CD4-positive, alpha-beta T cell (primary cell): ENCODE measurements at regions not wholly inside any gene's neighbourhood (a gene's known extent, or its start where the extent isn't known, plus 50 kb on each side); places are given as distances from the start of the nearest gene placed in this dataset.

Source experiments
- ATAC-seq: fragments of 200-7000 bp; cut with Tn5 transposase; one replicate; pipeline ENCODE4 v1.10.0; 2022; ENCODE audit warnings: mild to moderate bottlenecking; ENCODE audit not compliant: poor library complexity
- CTCF ChIA-PET: fragments of 350-600 bp; sonication (Branson Sonifier 250); formaldehyde crosslinking; loops from one replicate; lab custom pipeline; 2021; ENCODE audit warnings: antibody characterized with exemption, inconsistent platforms; lab: Charles Lee
- POLR2A ChIA-PET: fragments of 350-600 bp; sonication (Branson Sonifier 250); formaldehyde crosslinking; loops from one replicate; lab custom pipeline; 2021; ENCODE audit warnings: antibody characterized with exemption, inconsistent platforms; lab: Charles Lee
- DNase-seq, 14 experiments: peaks; one replicate each; pipeline ENCODE4 v3.0.0-alpha.2; 2013 to 2020; ENCODE audit warnings: mixed read lengths in 2 of 14
- H3K27ac ChIP-seq, 2 donors: one replicate each; pipeline versions ENCODE4 v1.5.1 to v1.7.0; 2013; ENCODE audit warnings: low read length in 2 of 2, low read depth in 1 of 2, mild to moderate bottlenecking in 1 of 2
- H3K27me3 ChIP-seq, 2 experiments: 1 replicate in 1 of 2; 2 replicates in 1 of 2; pipeline versions ENCODE4 v1.6.1 to v1.7.0; 2013; ENCODE audit warnings: low read length in 2 of 2, control low read depth in 1 of 2, mild to moderate bottlenecking in 1 of 2, moderate library complexity in 1 of 2; ENCODE audit not compliant: insufficient read depth in 2 of 2, control insufficient read depth in 1 of 2
- H3K36me3 ChIP-seq: one replicate; pipeline ENCODE4 v1.6.1; 2013; ENCODE audit warnings: low read length, control low read depth; ENCODE audit not compliant: insufficient read depth
- H3K4me1 ChIP-seq: one replicate; pipeline ENCODE4 v1.6.1; 2013; ENCODE audit warnings: low read length, control low read depth; ENCODE audit not compliant: insufficient read depth
- H3K4me3 ChIP-seq: one replicate; pipeline ENCODE4 v1.5.1; 2013; ENCODE audit warnings: mild to moderate bottlenecking, low read length, moderate library complexity
- H3K9me3 ChIP-seq, 2 experiments: 1 replicate in 1 of 2; 2 replicates in 1 of 2; pipeline versions ENCODE4 v1.6.1 to v1.7.0; 2013; ENCODE audit warnings: low read length in 2 of 2, mild to moderate bottlenecking in 2 of 2, control low read depth in 1 of 2, moderate library complexity in 1 of 2; ENCODE audit not compliant: control insufficient read depth in 1 of 2, insufficient read depth in 1 of 2
- H3K27ac Mint-ChIP-seq: one replicate; pipeline ENCODE4 v1.8.0; 2020; ENCODE audit warnings: mixed read lengths
- H3K27me3 Mint-ChIP-seq: one replicate; pipeline ENCODE4 v1.8.0; 2021; ENCODE audit warnings: mixed read lengths
- H3K36me3 Mint-ChIP-seq: one replicate; pipeline ENCODE4 v1.8.0; 2021; ENCODE audit warnings: low read depth, mixed read lengths
- H3K4me1 Mint-ChIP-seq: one replicate; pipeline ENCODE4 v1.8.0; 2021; ENCODE audit warnings: low read depth, mixed read lengths
- H3K4me3 Mint-ChIP-seq: one replicate; pipeline ENCODE4 v1.8.0; 2020; ENCODE audit warnings: mild to moderate bottlenecking, mixed read lengths
- H3K9me3 Mint-ChIP-seq: one replicate; pipeline ENCODE4 v1.8.0; 2020; ENCODE audit warnings: mixed read lengths
- intact Hi-C, 2 experiments: fragments of 100-400 bp; cut with DNase I in 1 of 2; cut with micrococcal nuclease in 1 of 2; formaldehyde crosslinking; loops; one replicate each; pipeline versions ENCODE4 v1.15.1 to v1.9.0; 2023 to 2025; cut with DNase I, micrococcal nuclease
- TF ChIP-seq, protein P1 (sequence below): fragments of 200-600 bp; IDR thresholded peaks from one replicate; pipeline ENCODE4 v1.8.0; 2022; ENCODE audit warnings: antibody characterized with exemption, mild to moderate bottlenecking

DNA sequence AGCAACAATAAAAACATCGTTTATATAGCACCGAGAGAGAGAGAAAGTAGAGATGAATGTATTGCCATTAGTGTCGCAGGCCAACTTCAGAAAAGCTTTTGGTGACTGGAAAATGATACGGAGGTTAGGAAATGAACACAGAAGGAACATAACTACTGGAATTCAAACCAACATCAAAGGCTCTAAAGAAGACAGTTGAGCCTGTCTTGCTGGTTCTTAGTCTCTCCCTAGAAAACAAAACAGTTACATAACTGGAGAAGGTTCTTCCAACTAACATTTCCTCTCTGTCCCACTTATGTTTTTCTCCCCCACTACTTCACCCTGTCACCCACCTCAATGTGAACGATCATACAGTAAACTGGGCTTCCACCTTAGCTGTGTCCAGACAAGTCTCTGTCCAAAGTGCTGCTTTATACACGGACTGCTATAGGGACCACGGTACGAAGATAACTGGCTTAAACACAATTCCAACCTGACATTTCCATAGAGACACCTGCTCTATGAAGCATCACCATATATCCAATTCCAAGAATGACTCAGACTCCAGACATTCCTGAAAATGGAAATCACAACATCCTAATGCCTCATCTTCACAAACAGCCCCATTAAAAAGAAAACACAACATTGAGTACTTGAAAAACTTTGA lies 85.2 kb upstream of the ARHGAP32 start:
- H3K4me1 ChIP-seq = peaks cover 16% of the 10 kb centered on the region
- intact Hi-C loops = loop anchor here in 1 of 2 experiments (5.0 kb wide), 1 partner anchor 620 kb away; the partner anchor contains the start of gene NFRKB
- H3K9me3 Mint-ChIP-seq = no peaks in the 10 kb centered on the region
- DNase-seq (no peak), ATAC-seq (no peak)
- no peak overlapping the region for H3K4me3 ChIP-seq
- TF ChIP-seq, protein P1, sequence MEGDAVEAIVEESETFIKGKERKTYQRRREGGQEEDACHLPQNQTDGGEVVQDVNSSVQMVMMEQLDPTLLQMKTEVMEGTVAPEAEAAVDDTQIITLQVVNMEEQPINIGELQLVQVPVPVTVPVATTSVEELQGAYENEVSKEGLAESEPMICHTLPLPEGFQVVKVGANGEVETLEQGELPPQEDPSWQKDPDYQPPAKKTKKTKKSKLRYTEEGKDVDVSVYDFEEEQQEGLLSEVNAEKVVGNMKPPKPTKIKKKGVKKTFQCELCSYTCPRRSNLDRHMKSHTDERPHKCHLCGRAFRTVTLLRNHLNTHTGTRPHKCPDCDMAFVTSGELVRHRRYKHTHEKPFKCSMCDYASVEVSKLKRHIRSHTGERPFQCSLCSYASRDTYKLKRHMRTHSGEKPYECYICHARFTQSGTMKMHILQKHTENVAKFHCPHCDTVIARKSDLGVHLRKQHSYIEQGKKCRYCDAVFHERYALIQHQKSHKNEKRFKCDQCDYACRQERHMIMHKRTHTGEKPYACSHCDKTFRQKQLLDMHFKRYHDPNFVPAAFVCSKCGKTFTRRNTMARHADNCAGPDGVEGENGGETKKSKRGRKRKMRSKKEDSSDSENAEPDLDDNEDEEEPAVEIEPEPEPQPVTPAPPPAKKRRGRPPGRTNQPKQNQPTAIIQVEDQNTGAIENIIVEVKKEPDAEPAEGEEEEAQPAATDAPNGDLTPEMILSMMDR = no peak
- H3K27me3 ChIP-seq = peaks cover 12 to 15% of the 10 kb centered on the region in 2 experiments
- H3K36me3 Mint-ChIP-seq = no peaks in the 10 kb centered on the region
- peaks cover 18% of the 10 kb centered on the region for H3K27me3 Mint-ChIP-seq
- CTCF ChIA-PET = no interaction called here
- no peaks in the 10 kb centered on the region for H3K36me3 ChIP-seq
- POLR2A ChIA-PET = interaction anchor here (1.2 kb wide), 1 partner anchor 31 kb away, joined by 4 read pairs; no protein-coding TSS in a partner anchor
- peak overlapping the region; percentile 71 for H3K27ac Mint-ChIP-seq
- H3K9me3 ChIP-seq = no peaks in the 10 kb centered on the region
- no peak overlapping the region for H3K27ac ChIP-seq
- peak overlapping the region; percentile 94 for H3K4me3 Mint-ChIP-seq
- H3K4me1 Mint-ChIP-seq = peaks cover 35% of the 10 kb centered on the region

DNA sequence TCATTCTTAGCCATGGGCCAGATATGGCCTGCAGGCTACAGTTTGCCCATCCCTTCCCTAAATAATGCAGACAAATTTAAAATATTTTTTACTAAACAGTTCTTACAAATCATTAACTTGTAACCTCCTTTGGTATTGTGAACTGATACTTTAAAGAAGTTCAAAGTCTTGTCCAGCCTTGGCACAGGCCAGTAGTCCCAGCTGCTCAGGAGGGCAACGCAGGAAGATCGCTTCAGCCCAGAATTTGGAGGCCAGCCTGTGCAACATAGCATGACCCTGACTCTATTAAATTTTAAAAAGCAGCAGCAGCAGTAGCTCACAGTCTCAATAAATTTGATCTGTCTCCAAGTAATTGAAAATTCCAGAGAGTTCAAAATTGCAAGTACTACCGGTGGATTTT lies 83.7 kb upstream of the ARHGAP32 start:
- POLR2A ChIA-PET = no interaction called here
- no peak for ATAC-seq
- Histone ChIP-seq H3K4me3 (no peak overlapping the region), H3K36me3 (no peaks in the 10 kb centered on the region), H3K9me3 (no peaks in the 10 kb centered on the region), H3K27me3 (peaks cover 12 to 15% of the 10 kb centered on the region in 2 experiments), H3K4me1 (peaks cover 16% of the 10 kb centered on the region), H3K27ac (no peak overlapping the region)
- H3K27ac Mint-ChIP-seq = no peak overlapping the region
- CTCF ChIA-PET = no interaction called here
- peaks cover 46% of the 10 kb centered on the region for H3K4me1 Mint-ChIP-seq
- TF ChIP-seq, protein P1 = no peak
- no peaks in the 10 kb centered on the region for H3K36me3 Mint-ChIP-seq
- H3K9me3 Mint-ChIP-seq = no peaks in the 10 kb centered on the region
- no peak for DNase-seq
- intact Hi-C loops = loop anchor here in 1 of 2 experiments (5.0 kb wide), 1 partner anchor 621 kb away; the partner anchor contains the start of gene NFRKB
- no peak overlapping the region for H3K4me3 Mint-ChIP-seq
- peaks cover 18% of the 10 kb centered on the region for H3K27me3 Mint-ChIP-seq

DNA sequence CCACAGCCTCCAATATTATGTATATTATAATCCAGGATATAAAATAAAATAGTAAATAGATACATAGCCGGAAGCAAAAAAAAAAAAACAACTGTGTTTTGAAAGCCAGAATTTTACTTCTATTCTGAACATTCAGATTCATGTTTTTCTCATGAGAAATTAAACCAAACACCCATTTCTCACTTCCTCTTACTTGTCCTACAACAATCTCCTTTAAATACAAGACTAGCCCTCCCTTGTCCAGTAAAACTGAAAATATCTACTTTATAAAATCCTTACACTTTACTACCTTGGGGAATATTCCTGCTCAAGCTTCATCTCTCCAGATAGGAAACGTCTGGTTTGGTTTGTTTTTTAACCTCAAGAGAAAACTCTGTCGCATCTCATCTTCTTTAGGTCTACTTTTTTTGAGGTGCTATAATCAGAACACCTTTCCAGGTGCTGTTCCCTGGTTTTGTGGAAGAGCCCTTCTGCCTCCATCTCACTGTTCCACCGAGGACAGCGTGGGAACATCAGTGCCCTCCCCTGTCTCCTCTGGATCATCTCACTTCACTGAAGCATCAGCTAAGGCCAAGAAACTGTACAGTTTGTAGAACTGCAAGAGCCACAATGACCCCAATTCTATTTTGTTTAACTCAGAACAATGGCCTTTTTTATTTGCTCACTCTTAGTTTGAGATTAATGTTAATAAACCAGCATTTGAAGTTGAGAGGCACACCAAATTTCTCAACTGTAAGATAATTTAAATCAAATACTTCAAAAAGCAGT lies 82.0 kb upstream of the ARHGAP32 start:
- intact Hi-C loops = no loop called here
- no peaks in the 10 kb centered on the region for H3K36me3 Mint-ChIP-seq
- Histone ChIP-seq H3K4me3 (no peak overlapping the region), H3K36me3 (no peaks in the 10 kb centered on the region), H3K27ac (no peak overlapping the region), H3K9me3 (no peaks in the 10 kb centered on the region), H3K27me3 (peaks cover 8 to 15% of the 10 kb centered on the region in 2 experiments), H3K4me1 (peaks cover 6% of the 10 kb centered on the region)
- H3K27me3 Mint-ChIP-seq = peaks cover 18% of the 10 kb centered on the region
- H3K9me3 Mint-ChIP-seq = no peaks in the 10 kb centered on the region
- TF ChIP-seq, protein P1 = no peak
- ATAC-seq = no peak
- CTCF ChIA-PET = no interaction called here
- POLR2A ChIA-PET = no interaction called here
- no peak for DNase-seq
- no peak overlapping the region for H3K4me3 Mint-ChIP-seq
- peaks cover 44% of the 10 kb centered on the region for H3K4me1 Mint-ChIP-seq
- H3K27ac Mint-ChIP-seq = no peak overlapping the region
